ENCODE measurements at regions not wholly inside any gene's neighbourhood (a gene's known extent, or its start where the extent isn't known, plus 50 kb on each side); places are given as distances from the start of the nearest gene placed in this dataset.

DNA sequence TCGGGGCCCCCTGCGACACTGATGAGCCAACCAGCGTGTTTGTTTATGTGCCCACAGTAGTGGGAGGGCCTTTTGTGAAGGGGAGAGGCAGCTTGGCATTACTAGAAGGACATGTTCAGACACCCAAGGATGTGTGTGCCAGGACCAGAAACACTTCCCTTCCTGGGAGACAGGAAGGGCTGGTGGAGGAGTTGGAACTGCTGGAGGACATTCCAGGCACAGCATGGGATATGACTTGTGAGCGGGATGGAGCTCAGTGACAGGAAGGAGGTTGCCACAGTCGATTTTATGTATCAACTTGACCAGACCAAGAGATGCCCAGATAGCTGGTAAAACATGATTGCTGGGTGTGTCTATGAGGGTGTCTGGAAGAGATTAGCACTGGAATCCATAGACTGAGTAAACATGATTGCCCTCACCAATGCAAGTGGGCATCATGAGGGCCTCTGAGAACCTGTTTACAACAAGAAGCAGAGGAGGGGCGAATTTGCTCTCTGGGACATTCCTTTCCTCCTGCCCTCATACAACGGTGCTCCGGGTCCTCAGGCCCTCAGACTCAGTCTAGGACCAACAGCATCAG, 106.4 kb upstream of the TLE3 start:
- DNase-seq (ENCODE audit: low read depth, low spot score), result no peak
- no peak overlapping the region for H3K27ac ChIP-seq

DNA sequence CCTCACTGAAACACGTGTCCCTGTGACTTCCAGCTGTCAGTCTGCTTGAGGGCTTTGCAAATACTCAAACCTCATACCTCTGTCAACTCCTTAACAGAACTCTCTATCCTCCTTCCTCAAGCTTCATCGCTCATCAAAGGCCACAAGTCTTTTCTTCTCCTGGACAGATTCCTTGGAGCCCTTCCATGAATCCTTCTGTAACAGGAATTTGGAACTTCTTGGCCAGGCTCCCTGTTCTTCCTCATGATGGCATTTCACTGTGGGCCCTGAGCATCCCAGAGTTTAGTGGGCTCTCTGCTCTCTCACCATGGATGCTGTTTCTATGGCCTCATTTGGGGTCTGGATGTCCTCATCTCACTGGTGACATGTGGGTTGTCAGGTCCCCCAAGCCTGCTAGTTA, 105.0 kb upstream of the TLE3 start:
- DNase-seq (ENCODE audit: low read depth, low spot score), result no peak
- no peak overlapping the region for H3K27ac ChIP-seq

DNA sequence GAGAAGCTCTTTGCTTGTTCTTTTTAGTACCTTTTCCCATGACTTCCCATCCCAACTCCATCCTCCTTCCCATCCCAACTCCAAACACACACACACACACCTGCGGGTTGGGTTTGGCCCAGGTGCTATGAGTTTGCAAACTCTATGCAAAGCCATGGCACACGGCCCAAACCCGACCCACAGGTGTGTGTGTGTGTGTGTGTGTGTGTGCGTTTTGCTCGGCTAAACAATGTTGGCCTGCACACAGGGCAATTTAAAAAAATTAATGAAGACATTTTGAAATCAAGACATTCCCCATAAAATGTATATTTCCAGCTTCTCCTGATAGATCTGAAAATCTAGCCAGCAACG, 103.7 kb upstream of the TLE3 start:
- DNase-seq (ENCODE audit: low read depth, low spot score), result no peak
- no peak overlapping the region for H3K27ac ChIP-seq

DNA sequence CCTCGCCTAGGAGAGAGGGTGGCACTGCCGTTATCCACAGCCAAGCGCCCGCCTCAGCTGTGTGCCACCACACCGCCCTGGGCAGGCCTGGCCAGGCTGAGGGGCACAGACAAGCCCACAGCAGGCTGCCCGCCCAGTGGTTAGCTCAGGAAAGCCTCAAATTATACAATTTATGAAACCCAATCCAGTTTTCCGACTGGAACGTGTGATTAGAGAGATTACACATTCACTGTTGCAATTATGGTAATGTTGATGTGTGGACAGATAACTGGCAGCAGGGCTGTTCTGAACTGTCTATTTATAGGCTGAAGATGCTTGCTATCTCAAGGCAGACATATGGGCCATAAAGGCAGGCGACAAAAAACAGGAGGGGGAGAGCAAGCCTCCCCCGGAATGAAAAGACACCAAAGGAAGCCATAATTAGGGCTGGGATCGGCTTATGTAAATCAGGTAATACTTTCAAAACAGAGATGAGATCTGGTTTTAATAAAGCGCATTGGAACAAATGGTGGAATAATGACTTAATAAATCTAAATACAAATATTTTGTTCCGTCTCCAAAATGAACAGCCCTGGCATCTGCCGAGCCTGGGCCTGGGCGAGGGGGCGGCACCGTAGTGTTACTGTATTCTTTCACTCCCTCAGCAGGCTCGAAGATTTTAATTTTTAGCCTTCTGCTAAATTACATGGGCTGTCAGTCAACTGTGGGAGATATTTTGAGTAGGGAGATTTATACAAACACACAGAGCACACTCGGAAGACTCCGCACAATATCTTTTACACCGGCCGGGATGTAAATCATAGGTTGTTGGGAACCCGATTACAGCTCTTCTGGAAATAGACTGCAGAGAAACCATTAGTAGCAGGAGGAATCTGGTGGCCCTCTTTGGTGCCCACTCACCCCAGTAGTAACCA, 103.1 kb upstream of the TLE3 start:
- H3K27ac ChIP-seq, result no peak overlapping the region
- no peak for DNase-seq (ENCODE audit: low read depth, low spot score)

DNA sequence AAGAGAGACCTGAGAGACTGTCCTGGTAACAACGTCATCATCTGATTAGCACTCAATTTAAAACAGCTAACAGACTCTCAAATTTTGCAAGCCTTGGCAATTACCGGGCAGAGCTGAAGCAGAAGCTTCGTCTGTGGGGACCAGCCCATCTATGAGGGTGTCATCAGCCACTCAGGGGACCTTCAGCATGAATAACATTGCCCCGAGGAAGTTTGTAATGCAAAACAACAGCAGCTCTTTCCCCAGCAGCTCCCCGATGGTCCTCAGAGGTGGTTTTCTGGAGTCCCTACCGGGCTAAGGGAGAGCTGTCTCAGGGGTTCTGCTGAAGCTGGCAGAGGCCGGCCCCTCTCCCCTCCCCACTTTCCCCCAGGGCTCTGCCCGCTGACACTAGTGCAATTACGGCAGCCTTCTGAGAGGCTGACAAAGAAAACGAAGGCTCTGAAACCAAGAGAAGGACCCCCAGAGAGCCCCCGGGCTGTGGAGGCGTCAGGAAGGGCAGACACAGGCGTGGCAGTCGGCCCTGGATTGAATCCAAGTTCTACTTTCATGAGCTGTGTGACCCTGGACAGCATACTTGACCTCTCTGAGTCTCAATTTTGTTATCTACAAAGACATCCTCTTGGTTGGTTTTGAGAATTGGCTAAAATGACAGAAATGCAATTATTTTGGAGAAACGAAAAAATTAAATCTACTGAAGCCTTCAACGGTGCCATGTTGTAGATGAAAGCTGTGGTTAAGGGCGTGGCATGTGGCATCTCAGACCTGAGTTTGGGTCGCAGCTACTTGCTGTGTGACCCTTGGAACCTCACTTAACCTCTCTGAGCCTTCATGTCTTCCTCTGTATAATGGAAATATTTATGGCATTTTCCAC, 102.1 kb upstream of the TLE3 start:
- no peak for DNase-seq (ENCODE audit: low read depth, low spot score)
- no peak overlapping the region for H3K27ac ChIP-seq

DNA sequence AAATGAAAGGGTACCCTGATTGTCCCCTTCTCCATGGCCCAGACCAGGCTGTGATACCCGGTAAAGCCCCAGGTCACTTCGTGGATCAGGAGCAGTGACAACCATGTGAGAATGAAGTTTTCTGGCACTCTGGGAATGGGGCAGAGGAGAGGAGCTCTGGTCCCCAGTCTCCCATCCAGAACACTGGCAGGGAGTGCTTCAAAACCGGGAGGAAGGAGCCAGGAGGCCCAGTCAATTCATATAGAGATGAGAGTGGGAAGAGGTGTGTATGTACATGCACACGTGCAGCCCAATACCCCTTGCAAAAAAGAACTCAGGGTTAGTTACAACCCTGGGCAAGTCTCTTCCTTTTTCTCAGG, 101.4 kb upstream of the TLE3 start:
- H3K27ac ChIP-seq, result no peak overlapping the region
- no peak for DNase-seq (ENCODE audit: low read depth, low spot score)

DNA sequence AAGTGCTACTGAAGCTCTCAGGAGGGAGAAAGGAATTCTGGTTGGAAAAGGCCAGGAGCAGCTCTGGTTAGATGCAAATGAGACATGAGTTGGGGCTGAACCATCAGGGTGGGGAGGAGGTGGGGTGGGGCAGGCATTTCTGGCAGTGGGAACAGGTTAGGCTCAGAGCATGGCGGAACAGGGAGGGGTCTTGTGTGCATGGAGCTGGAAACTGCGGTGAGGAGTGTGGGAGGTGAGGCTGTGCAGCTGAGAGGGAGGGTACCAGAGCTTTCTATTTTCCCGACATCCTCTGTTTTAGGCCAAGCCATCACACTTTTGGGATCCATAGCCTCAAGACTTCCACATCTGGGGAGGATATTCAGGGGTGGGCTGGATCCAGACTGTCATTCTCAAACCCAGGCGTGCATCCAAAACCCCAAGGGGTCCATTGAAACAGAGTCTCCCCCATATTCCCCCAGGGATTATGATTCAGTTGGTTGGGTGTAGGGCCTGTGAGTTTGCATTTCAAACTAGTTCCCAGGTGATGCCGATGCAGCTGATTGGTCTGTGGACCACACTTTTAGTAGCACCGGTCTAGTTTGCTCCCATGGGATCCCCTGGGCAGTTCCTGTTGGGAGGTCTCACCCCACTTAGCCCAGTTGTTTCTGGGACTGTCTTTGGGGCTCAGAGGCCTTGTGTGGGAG, 100.9 kb upstream of the TLE3 start:
- peak overlapping the region; percentile 84 for H3K27ac ChIP-seq
- no peak for DNase-seq (ENCODE audit: low read depth, low spot score)

DNA sequence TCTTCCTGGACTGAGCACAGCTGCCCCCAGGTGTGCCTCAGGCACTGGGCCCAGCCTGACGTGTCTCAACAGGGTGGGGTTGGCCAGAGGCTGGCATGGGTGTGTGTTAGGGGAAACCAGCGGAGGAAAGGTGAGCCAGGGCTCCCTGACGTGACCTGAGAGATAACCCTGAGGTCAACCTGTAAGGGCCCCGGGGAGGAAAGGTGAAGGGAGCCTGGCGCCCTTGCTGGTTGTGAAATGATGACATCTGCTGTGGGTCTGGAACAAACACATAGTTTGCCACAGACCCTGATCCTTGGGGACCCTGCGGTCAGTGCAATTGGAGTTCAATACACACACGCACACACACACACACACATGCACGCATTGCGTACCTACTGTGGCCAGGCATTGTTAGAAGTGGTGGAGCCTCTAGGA, 100.2 kb upstream of the TLE3 start:
- peak overlapping the region; percentile 84 for H3K27ac ChIP-seq
- no peak for DNase-seq (ENCODE audit: low read depth, low spot score)

DNA sequence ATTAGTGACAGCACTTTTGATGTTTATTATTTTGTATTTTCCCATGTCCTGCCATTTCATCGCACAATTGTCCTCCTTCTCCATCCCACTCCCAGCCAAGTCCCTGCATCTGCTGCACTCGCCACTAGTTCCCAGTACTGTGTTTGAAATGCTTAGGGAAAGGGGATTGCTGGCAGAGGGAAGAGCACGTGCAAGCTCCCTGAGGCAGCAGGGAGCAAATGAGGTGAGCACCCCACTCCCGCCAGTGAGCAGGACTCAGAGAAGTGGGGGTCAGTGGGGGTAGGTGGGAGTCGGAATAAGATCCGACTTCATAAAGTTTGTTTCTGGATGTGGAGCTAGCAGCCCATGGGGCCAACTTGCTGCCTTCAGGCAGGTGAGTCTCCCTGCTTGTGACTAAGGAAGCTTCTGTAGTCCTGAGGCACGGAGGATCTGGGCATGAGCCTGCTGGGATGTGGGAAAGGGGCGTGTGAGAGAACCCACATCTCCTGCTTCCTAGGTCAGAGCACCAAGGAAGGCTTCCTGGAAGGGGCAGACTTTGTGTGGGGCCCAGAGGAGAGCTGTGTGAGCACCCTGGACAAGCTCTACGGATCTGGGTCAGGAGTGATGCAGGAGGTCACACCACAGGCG, 99.7 kb upstream of the TLE3 start:
- peak overlapping the region; percentile 84 for H3K27ac ChIP-seq
- DNase-seq (ENCODE audit: low read depth, low spot score), result no peak

GRCh38 chr15:70196372-70197316, 98.9 kb upstream of the TLE3 start:
- peak overlapping the region; percentile 84 for H3K27ac ChIP-seq
- peak; percentile 99 for DNase-seq (ENCODE audit: low read depth, low spot score)

DNA sequence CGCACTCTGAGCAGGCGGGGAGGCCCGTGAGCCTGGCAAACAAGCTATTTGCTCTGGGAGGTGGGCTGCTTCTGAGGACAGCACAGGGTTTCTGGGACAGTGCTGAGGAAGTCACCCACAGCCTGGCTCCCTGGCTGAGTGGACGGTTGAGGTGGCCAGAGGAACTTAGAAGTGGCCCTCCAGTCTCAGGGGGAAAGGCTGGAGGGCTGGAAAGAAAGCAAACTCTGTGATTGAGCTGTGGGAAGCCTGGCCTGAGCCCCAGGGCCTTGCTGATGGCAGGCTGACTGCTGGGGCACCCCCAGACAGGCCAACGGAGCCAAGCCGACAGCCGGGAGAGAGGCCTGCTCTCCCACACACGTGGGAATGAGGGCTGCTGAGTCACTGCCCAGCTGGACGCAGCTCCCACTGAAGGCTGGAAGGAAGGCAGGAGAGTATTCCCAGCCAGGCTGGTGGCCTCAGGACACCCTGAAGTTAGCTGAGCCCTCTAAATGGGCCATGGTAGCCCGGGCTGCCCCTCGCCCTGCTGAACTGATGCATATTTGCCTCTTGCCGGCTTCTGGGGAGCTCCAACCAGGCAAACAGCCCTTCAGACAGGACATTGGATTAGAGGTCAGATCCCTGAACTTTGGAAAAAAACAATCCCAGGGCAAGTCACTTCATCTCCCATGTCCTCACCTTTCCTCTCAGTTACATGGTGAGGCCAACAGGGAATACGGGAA, 98.0 kb upstream of the TLE3 start:
- no peak for DNase-seq (ENCODE audit: low read depth, low spot score)
- peak overlapping the region; percentile 84 for H3K27ac ChIP-seq

- H3K27ac ChIP-seq, result peak overlapping the region; percentile 84
Observed at GRCh38 chr15:70195171-70195570, 97.5 kb upstream of the TLE3 start.

GRCh38 chr15:70194266-70194665, 96.5 kb upstream of the TLE3 start:
- DNase-seq (ENCODE audit: low read depth, low spot score), result no peak
- H3K27ac ChIP-seq, result no peak overlapping the region

More at GRCh38 chr15:70195171-70195570, 97.5 kb upstream of the TLE3 start:
- DNase-seq (ENCODE audit: low read depth, low spot score), result no peak

GRCh38 chr15:70193734-70194133, 96.0 kb upstream of the TLE3 start:
- H3K27ac ChIP-seq, result no peak overlapping the region
- no peak for DNase-seq (ENCODE audit: low read depth, low spot score)

DNA sequence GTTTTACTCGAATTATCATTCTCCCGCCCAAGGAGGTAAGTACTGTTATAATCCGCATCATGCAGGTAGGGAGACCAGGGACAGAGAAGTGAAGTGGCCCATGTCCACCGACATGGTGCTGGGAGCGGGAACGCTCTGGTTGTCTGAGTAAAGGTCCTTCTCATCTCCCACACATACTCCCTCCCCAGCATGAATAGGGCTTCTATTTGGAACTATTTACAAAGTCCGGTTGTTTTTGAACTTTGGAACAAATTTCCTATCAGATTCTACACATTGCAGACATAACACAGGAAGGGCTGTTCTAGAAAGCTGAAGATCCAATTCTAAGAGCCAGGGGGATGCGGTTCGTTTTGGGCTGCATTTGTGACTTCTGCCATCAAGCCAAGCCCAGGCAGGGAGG, 94.8 kb upstream of the TLE3 start:
- no peak overlapping the region for H3K27ac ChIP-seq
- no peak for DNase-seq (ENCODE audit: low read depth, low spot score)

GRCh38 chr15:70192041-70192440, 94.3 kb upstream of the TLE3 start:
- DNase-seq (ENCODE audit: low read depth, low spot score), result no peak
- H3K27ac ChIP-seq, result no peak overlapping the region

DNA sequence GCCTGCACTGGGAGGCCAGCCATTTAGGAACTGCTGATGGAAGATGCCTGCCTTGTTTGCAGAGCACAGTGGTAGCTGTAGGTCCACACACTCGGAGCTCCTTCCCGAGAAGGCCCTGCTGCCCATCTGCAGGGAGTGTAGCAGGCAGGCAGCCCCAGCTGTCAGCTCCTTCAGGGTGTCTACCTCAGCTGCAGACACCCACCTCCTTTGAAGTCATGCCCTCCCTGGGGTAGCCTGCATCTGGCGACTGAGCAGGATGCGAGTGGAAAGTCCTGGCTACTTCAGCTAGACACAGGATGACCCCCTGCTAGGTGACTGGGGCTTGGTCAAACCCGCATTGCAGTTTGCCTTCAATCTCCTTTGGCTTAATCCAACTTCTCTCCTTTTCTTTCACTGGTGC, 93.2 kb upstream of the TLE3 start:
- DNase-seq (ENCODE audit: low read depth, low spot score), result no peak
- H3K27ac ChIP-seq, result no peak overlapping the region

Data from epithelial cell of prostate (primary cell).